ENCODE measurements at regions not wholly inside any gene's neighbourhood (a gene's known extent, or its start where the extent isn't known, plus 50 kb on each side); places are given as distances from the start of the nearest gene placed in this dataset.

- Histone ChIP-seq H3K4me1 (no peaks in the 10 kb centered on the region), H3K9me3 (no peaks in the 10 kb centered on the region), H3K4me3 (no peak overlapping the region), H3K4me2 (no peak overlapping the region), H3K27ac (no peak overlapping the region)
- TF ChIP-seq SREBF2 (IDR thresholded peaks at IDR 0.05) (no peak), RAD21 (conservative IDR thresholded peaks at IDR 0.05 in 1 of 2, IDR thresholded peaks at IDR 0.05 in 1 of 2) (no peak), RFX5 (IDR thresholded peaks at IDR 0.05) (no peak), CEBPB (IDR thresholded peaks at IDR 0.05) (no peak), JUNB (IDR thresholded peaks at IDR 0.05) (no peak), GATA3 (IDR thresholded peaks at IDR 0.05; ENCODE audit: borderline replicate concordance) (no peak), FOXS1 (CRISPR knock-in tag; IDR thresholded peaks at IDR 0.05) (no peak), EHMT2 (IDR thresholded peaks at IDR 0.05; ENCODE audit: low read depth) (no peak)
- 56% methylated on average over 3 of the region's 3 CpGs for WGBS (ENCODE audit: missing lambda C conversion rate)
- ChIA-PET CTCF (no interaction called here), POLR2A (no interaction called here)
- no peak for DNase-seq (ENCODE audit: low read depth in 1 of 2, low spot score in 1 of 2)
- FAIRE-seq: no peak
- no peak for ATAC-seq
Observed at GRCh38 chr3:82022836-82023235, 261.4 kb upstream of the GBE1 start.

GRCh38 chr3:82020282-82020681, 258.8 kb upstream of the GBE1 start:
- ChIA-PET CTCF (no interaction called here), POLR2A (no interaction called here)
- no peak overlapping the region for H3K4me3 ChIP-seq
- no peaks in the 10 kb centered on the region for H3K4me1 ChIP-seq
- WGBS (ENCODE audit: missing lambda C conversion rate): 29% methylated on average over 3 of the region's 3 CpGs
- no peak overlapping the region for H3K27ac ChIP-seq
- ATAC-seq: no peak
- H3K4me2 ChIP-seq: no peak overlapping the region
- no peak for FAIRE-seq
- TF ChIP-seq PBX3 (IDR thresholded peaks at IDR 0.05) (no peak), CHD2 (IDR thresholded peaks at IDR 0.05; ENCODE audit: low read length, partially characterized antibody) (no peak), E2F6 (IDR thresholded peaks at IDR 0.05; ENCODE audit: borderline replicate concordance, low read depth) (no peak), FOSL2 (IDR thresholded peaks at IDR 0.05) (no peak), FOSL2 (CRISPR knock-in tag; IDR thresholded peaks at IDR 0.05) (no peak), TP53 (CRISPR knock-in tag; IDR thresholded peaks at IDR 0.05) (no peak), FOXS1 (CRISPR knock-in tag; IDR thresholded peaks at IDR 0.05) (no peak), EHF (CRISPR knock-in tag; IDR thresholded peaks at IDR 0.05) (no peak), ELK1 (IDR thresholded peaks at IDR 0.05; ENCODE audit: low read depth, low read length) (no peak), CTCF (IDR thresholded peaks at IDR 0.05) (no peak), MAZ (IDR thresholded peaks at IDR 0.05; ENCODE audit: borderline replicate concordance, low read depth, low read length) (no peak), HDAC2 (IDR thresholded peaks at IDR 0.05) (no peak), NPAS2 (CRISPR knock-in tag; IDR thresholded peaks at IDR 0.05; ENCODE audit: borderline replicate concordance) (no peak), CEBPB (IDR thresholded peaks at IDR 0.05) (no peak)
- DNase-seq (ENCODE audit: low read depth in 1 of 2, low spot score in 1 of 2): no peak
- no peaks in the 10 kb centered on the region for H3K9me3 ChIP-seq

- Histone ChIP-seq H3K4me1 (no peaks in the 10 kb centered on the region), H3K27ac (no peak overlapping the region), H3K4me3 (no peak overlapping the region), H3K4me2 (no peak overlapping the region), H3K9me3 (no peaks in the 10 kb centered on the region)
- FAIRE-seq (no peak), DNase-seq (ENCODE audit: low read depth in 1 of 2, low spot score in 1 of 2) (no peak), ATAC-seq (no peak)
- CTCF ChIA-PET: no interaction called here
- POLR2A ChIA-PET: no interaction called here
- 53% methylated on average over 1 of the region's 1 CpG for WGBS (ENCODE audit: missing lambda C conversion rate)
- TF ChIP-seq CTCF (IDR thresholded peaks at IDR 0.05) (no peak), BHLHE40 (IDR thresholded peaks at IDR 0.05; ENCODE audit: low read depth, low read length) (no peak), CBX8 (IDR thresholded peaks at IDR 0.05) (no peak), MAX (IDR thresholded peaks at IDR 0.05) (no peak), JUN (IDR thresholded peaks at IDR 0.05) (no peak), GATA3 (IDR thresholded peaks at IDR 0.05; ENCODE audit: borderline replicate concordance) (no peak), ZFP36 (IDR thresholded peaks at IDR 0.05; ENCODE audit: borderline replicate concordance, partially characterized antibody) (no peak), HES2 (IDR thresholded peaks at IDR 0.05) (no peak), CHD4 (IDR thresholded peaks at IDR 0.05; ENCODE audit: borderline replicate concordance) (no peak), KDM5A (IDR thresholded peaks at IDR 0.05) (no peak), FOXS1 (CRISPR knock-in tag; IDR thresholded peaks at IDR 0.05) (no peak), HDAC2 (IDR thresholded peaks at IDR 0.05) (no peak)
Observed at GRCh38 chr3:82015241-82015640, 253.8 kb upstream of the GBE1 start.
